ENCODE measurements at regions not wholly inside any gene's neighbourhood (a gene's known extent, or its start where the extent isn't known, plus 50 kb on each side); places are given as distances from the start of the nearest gene placed in this dataset.

GRCh38 chr21:22573834-22574233 lies 1575.6 kb downstream of the NCAM2 start:
- no peak for TF ChIP-seq CTCF (IDR thresholded peaks at IDR 0.05; ENCODE audit: insufficient read depth, low read length, poor library complexity, severe bottlenecking)
- no peak for TF ChIP-seq EZH2phosphoT487 (conservative IDR thresholded peaks at IDR 0.05; ENCODE audit: low read length)
